GM21786 (cell line): ENCODE measurements at regions not wholly inside any gene's neighbourhood (a gene's known extent, or its start where the extent isn't known, plus 50 kb on each side); places are given as distances from the start of the nearest gene placed in this dataset.
"Not testable (repeated sequence)": the region's sequence is repeated elsewhere in the genome, so short reads cannot be mapped to it uniquely, and the experiment has no call there.

Experiments
- ATAC-seq: cut with Tn5 transposase; IDR thresholded peaks from one replicate; pipeline ENCODE4 v1.9.1; 2021; ENCODE audit not compliant: unreplicated experiment

GRCh38 chr3:16707260-16707659, 102.0 kb upstream of the DAZL start:
- no peak for ATAC-seq

GRCh38 chr3:16708285-16708684, 103.1 kb upstream of the DAZL start:
- no peak for ATAC-seq

- not testable (repeated sequence) for ATAC-seq
These were observed 106.5 kb upstream of the DAZL start for GRCh38 chr3:16711691-16712090.

- no peak for ATAC-seq
These were observed 110.1 kb upstream of the DAZL start for GRCh38 chr3:16715281-16715680.

GRCh38 chr3:16719426-16719825, 114.2 kb upstream of the DAZL start:
- ATAC-seq = no peak

GRCh38 chr3:16720367-16720940, 115.2 kb upstream of the DAZL start:
- ATAC-seq = no peak

- no peak for ATAC-seq
These were observed 116.3 kb upstream of the DAZL start for GRCh38 chr3:16721494-16721893.

GRCh38 chr3:16723978-16724377, 118.8 kb upstream of the DAZL start:
- no peak for ATAC-seq

- no peak for ATAC-seq
These were observed 119.3 kb upstream of the DAZL start for GRCh38 chr3:16724487-16724886.

- ATAC-seq = no peak
These were observed 120.7 kb upstream of the DAZL start for GRCh38 chr3:16725972-16726371.

GRCh38 chr3:16728770-16729745, 123.8 kb upstream of the DAZL start:
- ATAC-seq = no peak

- ATAC-seq = no peak
These were observed 133.2 kb upstream of the DAZL start for GRCh38 chr3:16738451-16738850.

GRCh38 chr3:16739541-16740105, 134.4 kb upstream of the DAZL start:
- no peak for ATAC-seq

GRCh38 chr3:16740515-16740914, 135.3 kb upstream of the DAZL start:
- ATAC-seq = no peak

GRCh38 chr3:16741103-16741758, 136.0 kb upstream of the DAZL start:
- no peak for ATAC-seq

GRCh38 chr3:16741890-16742289, 136.7 kb upstream of the DAZL start:
- ATAC-seq = no peak

GRCh38 chr3:16743276-16743675, 138.1 kb upstream of the DAZL start:
- no peak for ATAC-seq

GRCh38 chr3:16759227-16759903, 125.4 kb upstream of the PLCL2 start:
- ATAC-seq = no peak

- no peak for ATAC-seq
These were observed 123.2 kb upstream of the PLCL2 start for GRCh38 chr3:16761571-16761970.

GRCh38 chr3:16765661-16766060, 119.1 kb upstream of the PLCL2 start:
- ATAC-seq = no peak

GRCh38 chr3:16767006-16767405, 117.7 kb upstream of the PLCL2 start:
- no peak for ATAC-seq
